Loucy (cell line): ENCODE measurements at regions not wholly inside any gene's neighbourhood (a gene's known extent, or its start where the extent isn't known, plus 50 kb on each side); places are given as distances from the start of the nearest gene placed in this dataset.

Source experiments
- EZH2phosphoT487 ChIP-seq: fragments of 200-600 bp; IDR thresholded peaks from 2 replicates; pipeline ENCODE4 v1.6.1; 2018; ENCODE audit warnings: antibody characterized with exemption, mild to moderate bottlenecking, moderate library complexity, borderline replicate concordance
- TF ChIP-seq, protein P1 (sequence below): fragments of 200-600 bp; sonication (generic); conservative IDR thresholded peaks from 2 replicates; pipeline ENCODE4 v1.5.1; 2014; ENCODE audit warnings: mild to moderate bottlenecking, antibody characterized with exemption, low read length

DNA sequence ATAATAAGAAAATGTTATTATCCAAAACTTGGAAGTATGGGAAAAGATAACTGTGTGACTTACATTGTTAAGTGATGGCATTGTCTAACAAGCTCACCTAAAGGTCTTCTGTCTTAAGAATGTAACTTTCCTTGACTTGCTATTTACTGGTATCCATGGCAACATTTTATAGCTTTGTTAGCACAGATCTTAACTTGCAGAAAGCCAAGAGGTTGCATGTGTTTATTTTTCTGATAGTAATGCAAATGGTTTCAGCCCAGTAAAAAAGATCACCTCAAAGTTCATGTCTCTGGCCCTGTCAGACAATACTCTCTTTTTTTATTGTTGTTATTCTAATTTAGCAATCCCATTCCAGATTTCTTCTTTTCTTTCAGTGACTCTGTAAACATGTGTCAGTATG lies 425.3 kb downstream of the SPRY1 start:
- TF ChIP-seq, protein P1, sequence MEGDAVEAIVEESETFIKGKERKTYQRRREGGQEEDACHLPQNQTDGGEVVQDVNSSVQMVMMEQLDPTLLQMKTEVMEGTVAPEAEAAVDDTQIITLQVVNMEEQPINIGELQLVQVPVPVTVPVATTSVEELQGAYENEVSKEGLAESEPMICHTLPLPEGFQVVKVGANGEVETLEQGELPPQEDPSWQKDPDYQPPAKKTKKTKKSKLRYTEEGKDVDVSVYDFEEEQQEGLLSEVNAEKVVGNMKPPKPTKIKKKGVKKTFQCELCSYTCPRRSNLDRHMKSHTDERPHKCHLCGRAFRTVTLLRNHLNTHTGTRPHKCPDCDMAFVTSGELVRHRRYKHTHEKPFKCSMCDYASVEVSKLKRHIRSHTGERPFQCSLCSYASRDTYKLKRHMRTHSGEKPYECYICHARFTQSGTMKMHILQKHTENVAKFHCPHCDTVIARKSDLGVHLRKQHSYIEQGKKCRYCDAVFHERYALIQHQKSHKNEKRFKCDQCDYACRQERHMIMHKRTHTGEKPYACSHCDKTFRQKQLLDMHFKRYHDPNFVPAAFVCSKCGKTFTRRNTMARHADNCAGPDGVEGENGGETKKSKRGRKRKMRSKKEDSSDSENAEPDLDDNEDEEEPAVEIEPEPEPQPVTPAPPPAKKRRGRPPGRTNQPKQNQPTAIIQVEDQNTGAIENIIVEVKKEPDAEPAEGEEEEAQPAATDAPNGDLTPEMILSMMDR = no peak
- no peak for TF ChIP-seq EZH2phosphoT487
